WTC11 (cell line): ENCODE measurements at regions not wholly inside any gene's neighbourhood (a gene's known extent, or its start where the extent isn't known, plus 50 kb on each side); places are given as distances from the start of the nearest gene placed in this dataset.

ENCODE experiments used
- ATAC-seq: fragments of 200-7000 bp; cut with Tn5 transposase; 2 replicates; pipeline ENCODE4 v1.10.0; 2021; ENCODE audit warnings: mild to moderate bottlenecking, moderate library complexity
- CTCF ChIA-PET: fragments of 300-600 bp; sonication (Branson Sonifier 250); formaldehyde crosslinking; loops from one replicate; lab custom pipeline; 2021; ENCODE audit warnings: antibody characterized with exemption; lab: Charles Lee
- POLR2A ChIA-PET: fragments of 350-600 bp; sonication (Branson Sonifier 250); formaldehyde crosslinking; loops from one replicate; lab custom pipeline; 2021; ENCODE audit warnings: antibody characterized with exemption; lab: Charles Lee
- DNase-seq: peaks from one replicate; pipeline ENCODE4 v3.0.0; 2021; ENCODE audit warnings: low spot score
- H3K27ac Mint-ChIP-seq: 2 replicates; pipeline ENCODE4 v1.8.0; 2021; ENCODE audit warnings: mixed read lengths
- H3K27me3 Mint-ChIP-seq: 2 replicates; pipeline ENCODE4 v1.8.0; 2021; ENCODE audit warnings: low read depth, mild to moderate bottlenecking, moderate library complexity, mixed read lengths
- H3K36me3 Mint-ChIP-seq: 2 replicates; pipeline ENCODE4 v1.8.0; 2021; ENCODE audit warnings: mixed read lengths
- H3K4me1 Mint-ChIP-seq: 2 replicates; pipeline ENCODE4 v1.8.0; 2022; ENCODE audit warnings: mixed read lengths
- H3K4me3 Mint-ChIP-seq: 2 replicates; pipeline ENCODE4 v1.8.0; 2021; ENCODE audit warnings: mild to moderate bottlenecking, moderate library complexity, mixed read lengths
- H3K9me3 Mint-ChIP-seq: 2 replicates; pipeline ENCODE4 v1.8.0; 2021; ENCODE audit warnings: mixed read lengths
- CREB1 ChIP-seq: sonication (generic); formaldehyde crosslinking; IDR thresholded peaks from 2 replicates; pipeline ENCODE4 v1.8.0; 2023; ENCODE audit warnings: mild to moderate bottlenecking, missing genetic modification reagents
- EMX1 ChIP-seq: fragments of 250-450 bp; sonication (Bioruptor Pico); IDR thresholded peaks from 2 replicates; pipeline ENCODE4 v1.8.0; 2021; ENCODE audit warnings: mild to moderate bottlenecking
- GABPB1 ChIP-seq: sonication (generic); formaldehyde crosslinking; IDR thresholded peaks from 2 replicates; pipeline ENCODE4 v1.8.1; 2023; ENCODE audit warnings: mild to moderate bottlenecking, missing genetic modification reagents
- JUN ChIP-seq: sonication (generic); formaldehyde crosslinking; IDR thresholded peaks from 2 replicates; pipeline ENCODE4 v1.8.0; 2023; ENCODE audit warnings: mild to moderate bottlenecking, missing genetic modification reagents
- RELA ChIP-seq: sonication (generic); formaldehyde crosslinking; IDR thresholded peaks from 2 replicates; pipeline ENCODE4 v1.8.1; 2022; ENCODE audit warnings: missing genetic modification reagents, mild to moderate bottlenecking, borderline replicate concordance
- SP1 ChIP-seq: sonication (generic); formaldehyde crosslinking; conservative IDR thresholded peaks from 2 replicates; pipeline ENCODE4 v1.8.1; 2022; ENCODE audit warnings: missing genetic modification reagents
- TEAD4 ChIP-seq: sonication (generic); formaldehyde crosslinking; IDR thresholded peaks from 2 replicates; pipeline ENCODE4 v1.8.0; 2022; ENCODE audit warnings: mild to moderate bottlenecking, missing genetic modification reagents
- ZNF219 ChIP-seq: sonication (generic); formaldehyde crosslinking; IDR thresholded peaks from 2 replicates; pipeline ENCODE4 v1.8.0; 2023; ENCODE audit warnings: missing genetic modification reagents, mild to moderate bottlenecking, borderline replicate concordance
- ZNF232 ChIP-seq: sonication (generic); formaldehyde crosslinking; IDR thresholded peaks from 2 replicates; pipeline ENCODE4 v1.8.0; 2022; ENCODE audit warnings: mild to moderate bottlenecking, missing genetic modification reagents
- ZNF416 ChIP-seq: fragments of 250-450 bp; sonication (Bioruptor Pico); IDR thresholded peaks from 2 replicates; pipeline ENCODE4 v1.9.0; 2021; ENCODE audit warnings: mild to moderate bottlenecking, inconsistent platforms
- ZNF671 ChIP-seq: fragments of 250-450 bp; sonication (Bioruptor Pico); IDR thresholded peaks from 2 replicates; pipeline ENCODE4 v1.8.0; 2021; ENCODE audit warnings: mild to moderate bottlenecking
- TF ChIP-seq, protein P1 (sequence below): sonication (generic); formaldehyde crosslinking; IDR thresholded peaks from 2 replicates; pipeline ENCODE4 v1.8.0; 2023; ENCODE audit warnings: mild to moderate bottlenecking, missing genetic modification reagents
- TF ChIP-seq, protein P2 (sequence below): fragments of 250-450 bp; sonication (Bioruptor Pico); IDR thresholded peaks from 2 replicates; pipeline ENCODE4 v1.9.0; 2021; ENCODE audit warnings: mild to moderate bottlenecking
- TF ChIP-seq, protein P3 (sequence below): sonication (generic); formaldehyde crosslinking; IDR thresholded peaks from 2 replicates; pipeline ENCODE4 v1.8.1; 2022; ENCODE audit warnings: low read depth, missing genetic modification reagents, borderline replicate concordance
- TF ChIP-seq, protein P4 (sequence below): fragments of 250-450 bp; sonication (Bioruptor Pico); IDR thresholded peaks from 2 replicates; pipeline ENCODE4 v1.8.0; 2021; ENCODE audit warnings: mild to moderate bottlenecking
- TF ChIP-seq, protein P5 (sequence below): sonication (generic); formaldehyde crosslinking; IDR thresholded peaks from 2 replicates; pipeline ENCODE4 v1.8.1; 2023; ENCODE audit warnings: mild to moderate bottlenecking, missing genetic modification reagents, borderline replicate concordance
- TF ChIP-seq, protein P6 (sequence below): sonication (generic); formaldehyde crosslinking; IDR thresholded peaks from 2 replicates; pipeline ENCODE4 v1.8.1; 2022; ENCODE audit warnings: low read depth, mild to moderate bottlenecking, moderate library complexity, missing genetic modification reagents, borderline replicate concordance
- TF ChIP-seq, protein P7 (sequence below): fragments of 250-450 bp; sonication (Bioruptor Pico); IDR thresholded peaks from 2 replicates; pipeline ENCODE4 v1.9.0; 2021; ENCODE audit warnings: mild to moderate bottlenecking, borderline replicate concordance
- TF ChIP-seq, protein P8 (sequence below): sonication (generic); formaldehyde crosslinking; IDR thresholded peaks from 2 replicates; pipeline ENCODE4 v1.8.1; 2023; ENCODE audit warnings: mild to moderate bottlenecking, missing genetic modification reagents, moderate library complexity

DNA sequence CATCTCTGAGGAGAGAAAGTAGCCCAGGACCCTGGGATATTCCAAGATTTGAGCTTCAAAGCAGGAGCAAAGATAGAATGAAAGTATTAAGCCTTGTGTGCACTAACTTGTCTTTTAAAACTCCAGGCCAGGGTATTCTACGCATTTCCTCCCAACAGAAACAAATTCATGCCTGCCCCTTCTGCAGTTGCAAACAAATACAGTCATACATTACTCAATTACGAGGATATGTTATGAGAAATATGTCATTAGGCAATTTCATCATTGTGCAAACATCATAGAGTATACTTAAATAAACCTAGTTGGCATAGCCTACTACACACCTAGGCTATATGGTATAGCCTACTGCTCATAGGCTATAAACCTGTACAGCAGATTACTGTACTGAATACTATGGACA, 154.5 kb upstream of the KIAA1217 start:
- DNase-seq (no peak), ATAC-seq (no peak)
- Mint-ChIP-seq H3K4me3 (no peak overlapping the region), H3K27me3 (no peaks in the 10 kb centered on the region), H3K9me3 (peaks cover 14% of the 10 kb centered on the region), H3K4me1 (peaks cover 16% of the 10 kb centered on the region), H3K27ac (no peak overlapping the region), H3K36me3 (no peaks in the 10 kb centered on the region)
- ChIA-PET CTCF (no interaction called here), POLR2A (no interaction called here)
- TF ChIP-seq ZNF232 (CRISPR knock-in tag), result no peak
- TF ChIP-seq, protein P1, sequence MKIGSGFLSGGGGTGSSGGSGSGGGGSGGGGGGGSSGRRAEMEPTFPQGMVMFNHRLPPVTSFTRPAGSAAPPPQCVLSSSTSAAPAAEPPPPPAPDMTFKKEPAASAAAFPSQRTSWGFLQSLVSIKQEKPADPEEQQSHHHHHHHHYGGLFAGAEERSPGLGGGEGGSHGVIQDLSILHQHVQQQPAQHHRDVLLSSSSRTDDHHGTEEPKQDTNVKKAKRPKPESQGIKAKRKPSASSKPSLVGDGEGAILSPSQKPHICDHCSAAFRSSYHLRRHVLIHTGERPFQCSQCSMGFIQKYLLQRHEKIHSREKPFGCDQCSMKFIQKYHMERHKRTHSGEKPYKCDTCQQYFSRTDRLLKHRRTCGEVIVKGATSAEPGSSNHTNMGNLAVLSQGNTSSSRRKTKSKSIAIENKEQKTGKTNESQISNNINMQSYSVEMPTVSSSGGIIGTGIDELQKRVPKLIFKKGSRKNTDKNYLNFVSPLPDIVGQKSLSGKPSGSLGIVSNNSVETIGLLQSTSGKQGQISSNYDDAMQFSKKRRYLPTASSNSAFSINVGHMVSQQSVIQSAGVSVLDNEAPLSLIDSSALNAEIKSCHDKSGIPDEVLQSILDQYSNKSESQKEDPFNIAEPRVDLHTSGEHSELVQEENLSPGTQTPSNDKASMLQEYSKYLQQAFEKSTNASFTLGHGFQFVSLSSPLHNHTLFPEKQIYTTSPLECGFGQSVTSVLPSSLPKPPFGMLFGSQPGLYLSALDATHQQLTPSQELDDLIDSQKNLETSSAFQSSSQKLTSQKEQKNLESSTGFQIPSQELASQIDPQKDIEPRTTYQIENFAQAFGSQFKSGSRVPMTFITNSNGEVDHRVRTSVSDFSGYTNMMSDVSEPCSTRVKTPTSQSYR (CRISPR knock-in tag), result no peak
- TF ChIP-seq JUN (CRISPR knock-in tag), result no peak

DNA sequence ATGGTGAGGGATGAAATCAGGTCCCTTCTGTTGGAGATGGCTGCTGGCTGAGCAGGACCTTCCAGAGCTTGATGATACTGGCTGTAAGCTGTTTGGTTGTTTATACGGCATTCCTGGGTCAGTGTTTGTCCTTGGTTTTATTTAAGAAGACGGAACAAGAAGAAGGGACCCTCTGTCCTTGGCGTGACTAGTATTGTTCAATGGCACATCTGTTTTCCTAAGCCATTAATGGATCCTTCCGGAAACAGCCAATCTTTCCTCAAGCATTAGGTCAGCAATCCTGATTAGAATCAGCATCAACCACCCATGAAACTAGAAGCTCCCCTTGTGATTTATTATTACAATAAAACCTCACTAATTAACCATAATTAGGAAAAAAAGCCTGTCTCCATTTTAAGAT, 128.7 kb upstream of the KIAA1217 start:
- ChIA-PET CTCF (no interaction called here), POLR2A (no interaction called here)
- Mint-ChIP-seq H3K27me3 (no peaks in the 10 kb centered on the region), H3K9me3 (peaks cover 4% of the 10 kb centered on the region), H3K4me3 (no peak overlapping the region), H3K4me1 (peaks cover 10% of the 10 kb centered on the region), H3K27ac (no peak overlapping the region), H3K36me3 (no peaks in the 10 kb centered on the region)
- DNase-seq, result no peak
- ATAC-seq, result no peak
- TF ChIP-seq, protein P2, sequence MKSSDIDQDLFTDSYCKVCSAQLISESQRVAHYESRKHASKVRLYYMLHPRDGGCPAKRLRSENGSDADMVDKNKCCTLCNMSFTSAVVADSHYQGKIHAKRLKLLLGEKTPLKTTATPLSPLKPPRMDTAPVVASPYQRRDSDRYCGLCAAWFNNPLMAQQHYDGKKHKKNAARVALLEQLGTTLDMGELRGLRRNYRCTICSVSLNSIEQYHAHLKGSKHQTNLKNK (CRISPR knock-in tag), result no peak
- TF ChIP-seq ZNF219 (CRISPR knock-in tag), result no peak
- TF ChIP-seq RELA (CRISPR knock-in tag), result no peak
- TF ChIP-seq, protein P3, sequence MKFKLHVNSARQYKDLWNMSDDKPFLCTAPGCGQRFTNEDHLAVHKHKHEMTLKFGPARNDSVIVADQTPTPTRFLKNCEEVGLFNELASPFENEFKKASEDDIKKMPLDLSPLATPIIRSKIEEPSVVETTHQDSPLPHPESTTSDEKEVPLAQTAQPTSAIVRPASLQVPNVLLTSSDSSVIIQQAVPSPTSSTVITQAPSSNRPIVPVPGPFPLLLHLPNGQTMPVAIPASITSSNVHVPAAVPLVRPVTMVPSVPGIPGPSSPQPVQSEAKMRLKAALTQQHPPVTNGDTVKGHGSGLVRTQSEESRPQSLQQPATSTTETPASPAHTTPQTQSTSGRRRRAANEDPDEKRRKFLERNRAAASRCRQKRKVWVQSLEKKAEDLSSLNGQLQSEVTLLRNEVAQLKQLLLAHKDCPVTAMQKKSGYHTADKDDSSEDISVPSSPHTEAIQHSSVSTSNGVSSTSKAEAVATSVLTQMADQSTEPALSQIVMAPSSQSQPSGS (CRISPR knock-in tag), result no peak
- TF ChIP-seq ZNF671 (CRISPR knock-in tag), result no peak
- TF ChIP-seq, protein P4, sequence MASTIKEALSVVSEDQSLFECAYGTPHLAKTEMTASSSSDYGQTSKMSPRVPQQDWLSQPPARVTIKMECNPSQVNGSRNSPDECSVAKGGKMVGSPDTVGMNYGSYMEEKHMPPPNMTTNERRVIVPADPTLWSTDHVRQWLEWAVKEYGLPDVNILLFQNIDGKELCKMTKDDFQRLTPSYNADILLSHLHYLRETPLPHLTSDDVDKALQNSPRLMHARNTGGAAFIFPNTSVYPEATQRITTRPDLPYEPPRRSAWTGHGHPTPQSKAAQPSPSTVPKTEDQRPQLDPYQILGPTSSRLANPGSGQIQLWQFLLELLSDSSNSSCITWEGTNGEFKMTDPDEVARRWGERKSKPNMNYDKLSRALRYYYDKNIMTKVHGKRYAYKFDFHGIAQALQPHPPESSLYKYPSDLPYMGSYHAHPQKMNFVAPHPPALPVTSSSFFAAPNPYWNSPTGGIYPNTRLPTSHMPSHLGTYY (CRISPR knock-in tag), result no peak
- TF ChIP-seq, protein P5, sequence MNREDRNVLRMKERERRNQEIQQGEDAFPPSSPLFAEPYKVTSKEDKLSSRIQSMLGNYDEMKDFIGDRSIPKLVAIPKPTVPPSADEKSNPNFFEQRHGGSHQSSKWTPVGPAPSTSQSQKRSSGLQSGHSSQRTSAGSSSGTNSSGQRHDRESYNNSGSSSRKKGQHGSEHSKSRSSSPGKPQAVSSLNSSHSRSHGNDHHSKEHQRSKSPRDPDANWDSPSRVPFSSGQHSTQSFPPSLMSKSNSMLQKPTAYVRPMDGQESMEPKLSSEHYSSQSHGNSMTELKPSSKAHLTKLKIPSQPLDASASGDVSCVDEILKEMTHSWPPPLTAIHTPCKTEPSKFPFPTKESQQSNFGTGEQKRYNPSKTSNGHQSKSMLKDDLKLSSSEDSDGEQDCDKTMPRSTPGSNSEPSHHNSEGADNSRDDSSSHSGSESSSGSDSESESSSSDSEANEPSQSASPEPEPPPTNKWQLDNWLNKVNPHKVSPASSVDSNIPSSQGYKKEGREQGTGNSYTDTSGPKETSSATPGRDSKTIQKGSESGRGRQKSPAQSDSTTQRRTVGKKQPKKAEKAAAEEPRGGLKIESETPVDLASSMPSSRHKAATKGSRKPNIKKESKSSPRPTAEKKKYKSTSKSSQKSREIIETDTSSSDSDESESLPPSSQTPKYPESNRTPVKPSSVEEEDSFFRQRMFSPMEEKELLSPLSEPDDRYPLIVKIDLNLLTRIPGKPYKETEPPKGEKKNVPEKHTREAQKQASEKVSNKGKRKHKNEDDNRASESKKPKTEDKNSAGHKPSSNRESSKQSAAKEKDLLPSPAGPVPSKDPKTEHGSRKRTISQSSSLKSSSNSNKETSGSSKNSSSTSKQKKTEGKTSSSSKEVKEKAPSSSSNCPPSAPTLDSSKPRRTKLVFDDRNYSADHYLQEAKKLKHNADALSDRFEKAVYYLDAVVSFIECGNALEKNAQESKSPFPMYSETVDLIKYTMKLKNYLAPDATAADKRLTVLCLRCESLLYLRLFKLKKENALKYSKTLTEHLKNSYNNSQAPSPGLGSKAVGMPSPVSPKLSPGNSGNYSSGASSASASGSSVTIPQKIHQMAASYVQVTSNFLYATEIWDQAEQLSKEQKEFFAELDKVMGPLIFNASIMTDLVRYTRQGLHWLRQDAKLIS (CRISPR knock-in tag), result no peak
- TF ChIP-seq GABPB1 (CRISPR knock-in tag), result no peak
- TF ChIP-seq SP1 (CRISPR knock-in tag), result no peak
- TF ChIP-seq CREB1, result no peak
- TF ChIP-seq TEAD4 (CRISPR knock-in tag), result no peak
- TF ChIP-seq EMX1 (CRISPR knock-in tag), result no peak
- TF ChIP-seq, protein P6, sequence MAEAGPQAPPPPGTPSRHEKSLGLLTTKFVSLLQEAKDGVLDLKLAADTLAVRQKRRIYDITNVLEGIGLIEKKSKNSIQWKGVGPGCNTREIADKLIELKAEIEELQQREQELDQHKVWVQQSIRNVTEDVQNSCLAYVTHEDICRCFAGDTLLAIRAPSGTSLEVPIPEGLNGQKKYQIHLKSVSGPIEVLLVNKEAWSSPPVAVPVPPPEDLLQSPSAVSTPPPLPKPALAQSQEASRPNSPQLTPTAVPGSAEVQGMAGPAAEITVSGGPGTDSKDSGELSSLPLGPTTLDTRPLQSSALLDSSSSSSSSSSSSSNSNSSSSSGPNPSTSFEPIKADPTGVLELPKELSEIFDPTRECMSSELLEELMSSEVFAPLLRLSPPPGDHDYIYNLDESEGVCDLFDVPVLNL (CRISPR knock-in tag), result no peak
- TF ChIP-seq, protein P7, sequence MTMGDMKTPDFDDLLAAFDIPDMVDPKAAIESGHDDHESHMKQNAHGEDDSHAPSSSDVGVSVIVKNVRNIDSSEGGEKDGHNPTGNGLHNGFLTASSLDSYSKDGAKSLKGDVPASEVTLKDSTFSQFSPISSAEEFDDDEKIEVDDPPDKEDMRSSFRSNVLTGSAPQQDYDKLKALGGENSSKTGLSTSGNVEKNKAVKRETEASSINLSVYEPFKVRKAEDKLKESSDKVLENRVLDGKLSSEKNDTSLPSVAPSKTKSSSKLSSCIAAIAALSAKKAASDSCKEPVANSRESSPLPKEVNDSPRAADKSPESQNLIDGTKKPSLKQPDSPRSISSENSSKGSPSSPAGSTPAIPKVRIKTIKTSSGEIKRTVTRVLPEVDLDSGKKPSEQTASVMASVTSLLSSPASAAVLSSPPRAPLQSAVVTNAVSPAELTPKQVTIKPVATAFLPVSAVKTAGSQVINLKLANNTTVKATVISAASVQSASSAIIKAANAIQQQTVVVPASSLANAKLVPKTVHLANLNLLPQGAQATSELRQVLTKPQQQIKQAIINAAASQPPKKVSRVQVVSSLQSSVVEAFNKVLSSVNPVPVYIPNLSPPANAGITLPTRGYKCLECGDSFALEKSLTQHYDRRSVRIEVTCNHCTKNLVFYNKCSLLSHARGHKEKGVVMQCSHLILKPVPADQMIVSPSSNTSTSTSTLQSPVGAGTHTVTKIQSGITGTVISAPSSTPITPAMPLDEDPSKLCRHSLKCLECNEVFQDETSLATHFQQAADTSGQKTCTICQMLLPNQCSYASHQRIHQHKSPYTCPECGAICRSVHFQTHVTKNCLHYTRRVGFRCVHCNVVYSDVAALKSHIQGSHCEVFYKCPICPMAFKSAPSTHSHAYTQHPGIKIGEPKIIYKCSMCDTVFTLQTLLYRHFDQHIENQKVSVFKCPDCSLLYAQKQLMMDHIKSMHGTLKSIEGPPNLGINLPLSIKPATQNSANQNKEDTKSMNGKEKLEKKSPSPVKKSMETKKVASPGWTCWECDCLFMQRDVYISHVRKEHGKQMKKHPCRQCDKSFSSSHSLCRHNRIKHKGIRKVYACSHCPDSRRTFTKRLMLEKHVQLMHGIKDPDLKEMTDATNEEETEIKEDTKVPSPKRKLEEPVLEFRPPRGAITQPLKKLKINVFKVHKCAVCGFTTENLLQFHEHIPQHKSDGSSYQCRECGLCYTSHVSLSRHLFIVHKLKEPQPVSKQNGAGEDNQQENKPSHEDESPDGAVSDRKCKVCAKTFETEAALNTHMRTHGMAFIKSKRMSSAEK (CRISPR knock-in tag), result no peak
- TF ChIP-seq, protein P8, sequence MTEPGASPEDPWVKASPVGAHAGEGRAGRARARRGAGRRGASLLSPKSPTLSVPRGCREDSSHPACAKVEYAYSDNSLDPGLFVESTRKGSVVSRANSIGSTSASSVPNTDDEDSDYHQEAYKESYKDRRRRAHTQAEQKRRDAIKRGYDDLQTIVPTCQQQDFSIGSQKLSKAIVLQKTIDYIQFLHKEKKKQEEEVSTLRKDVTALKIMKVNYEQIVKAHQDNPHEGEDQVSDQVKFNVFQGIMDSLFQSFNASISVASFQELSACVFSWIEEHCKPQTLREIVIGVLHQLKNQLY (CRISPR knock-in tag), result no peak
- no peak for TF ChIP-seq ZNF416 (CRISPR knock-in tag)
